CD4-positive, alpha-beta T cell treated with Interleukin-4 for 4 hours (primary cell): ENCODE measurements at regions not wholly inside any gene's neighbourhood (a gene's known extent, or its start where the extent isn't known, plus 50 kb on each side); places are given as distances from the start of the nearest gene placed in this dataset.

Experiments used
- DNase-seq: peaks from one replicate; pipeline ENCODE4 v3.0.0-alpha.2; 2020

- DNase-seq, result no peak
Observed at GRCh38 chr9:88737031-88737430, 202.1 kb downstream of the NXNL2 start.

GRCh38 chr9:88737876-88738275, 202.9 kb downstream of the NXNL2 start:
- DNase-seq, result no peak

GRCh38 chr9:88738709-88739108, 203.7 kb downstream of the NXNL2 start:
- no peak for DNase-seq

GRCh38 chr9:88739373-88739772, 204.4 kb downstream of the NXNL2 start:
- no peak for DNase-seq

GRCh38 chr9:88740844-88741243, 205.9 kb downstream of the NXNL2 start:
- no peak for DNase-seq

GRCh38 chr9:88741335-88741734, 206.4 kb downstream of the NXNL2 start:
- DNase-seq, result no peak

GRCh38 chr9:88742483-88742882, 207.5 kb downstream of the NXNL2 start:
- DNase-seq, result no peak

- DNase-seq, result no peak
Observed at GRCh38 chr9:88742905-88743304, 207.9 kb downstream of the NXNL2 start.

GRCh38 chr9:88745276-88746001, 210.5 kb downstream of the NXNL2 start:
- DNase-seq, result no peak

GRCh38 chr9:88746029-88746742, 211.2 kb downstream of the NXNL2 start:
- DNase-seq, result no peak

- no peak for DNase-seq
Observed at GRCh38 chr9:88746743-88747398, 211.9 kb downstream of the NXNL2 start.

- DNase-seq, result no peak
Observed at GRCh38 chr9:88747768-88748167, 212.8 kb downstream of the NXNL2 start.

- DNase-seq, result no peak
Observed at GRCh38 chr9:88748566-88749261, 213.7 kb downstream of the NXNL2 start.

GRCh38 chr9:88749420-88749819, 214.4 kb downstream of the NXNL2 start:
- DNase-seq, result no peak

GRCh38 chr9:88750832-88751360, 215.9 kb downstream of the NXNL2 start:
- no peak for DNase-seq

- DNase-seq, result no peak
Observed at GRCh38 chr9:88751781-88752180, 216.8 kb downstream of the NXNL2 start.

GRCh38 chr9:88753691-88754367, 218.9 kb downstream of the NXNL2 start:
- DNase-seq, result no peak

- DNase-seq, result no peak
Observed at GRCh38 chr9:88754452-88754851, 219.5 kb downstream of the NXNL2 start.

GRCh38 chr9:88754886-88755285, 219.9 kb downstream of the NXNL2 start:
- DNase-seq, result no peak

- DNase-seq, result no peak
Observed at GRCh38 chr9:88757406-88758010, 222.5 kb downstream of the NXNL2 start.

- no peak for DNase-seq
Observed at GRCh38 chr9:88759364-88759763, 224.4 kb downstream of the NXNL2 start.
